Loucy (cell line): ENCODE measurements at regions not wholly inside any gene's neighbourhood (a gene's known extent, or its start where the extent isn't known, plus 50 kb on each side); places are given as distances from the start of the nearest gene placed in this dataset.

ENCODE experiments used
- H2AFZ ChIP-seq: fragments of 200-600 bp; sonication (generic); 2 replicates; pipeline ENCODE4 v1.6.0; 2016; ENCODE audit warnings: antibody characterized with exemption, mild to moderate bottlenecking, low read length, moderate library complexity
- H3F3A ChIP-seq: fragments of 200-600 bp; 2 replicates; pipeline ENCODE4 v1.6.0; 2016; ENCODE audit warnings: antibody characterized with exemption, low read depth, mild to moderate bottlenecking
- H3K27me3 ChIP-seq: fragments of 200-600 bp; sonication (generic); 2 replicates; pipeline ENCODE4 v1.6.1; 2014; ENCODE audit warnings: low read length, mild to moderate bottlenecking; ENCODE audit not compliant: insufficient read depth, poor library complexity, severe bottlenecking
- H3K36me3 ChIP-seq: fragments of 200-600 bp; sonication (generic); 2 replicates; pipeline ENCODE4 v1.6.1; 2016; ENCODE audit warnings: low read length; ENCODE audit not compliant: insufficient read depth
- H3K4me1 ChIP-seq: fragments of 200-600 bp; sonication (generic); 2 replicates; pipeline ENCODE4 v1.5.1; 2014; ENCODE audit warnings: low read length, mild to moderate bottlenecking; ENCODE audit not compliant: insufficient read depth, poor library complexity, severe bottlenecking
- H3K4me2 ChIP-seq: fragments of 200-600 bp; sonication (generic); 2 replicates; pipeline ENCODE4 v1.6.0; 2014; ENCODE audit warnings: antibody characterized with exemption, low read length, low read depth, mild to moderate bottlenecking; ENCODE audit not compliant: poor library complexity, severe bottlenecking
- H3K4me3 ChIP-seq: fragments of 200-600 bp; sonication (generic); 2 replicates; pipeline ENCODE4 v1.5.1; 2014; ENCODE audit warnings: low read length, mild to moderate bottlenecking, mixed read lengths; ENCODE audit not compliant: poor library complexity, severe bottlenecking
- H3K79me2 ChIP-seq: fragments of 200-600 bp; sonication (generic); 2 replicates; pipeline ENCODE4 v1.6.1; 2014; ENCODE audit warnings: low read length; ENCODE audit not compliant: insufficient read depth
- H3K9ac ChIP-seq: fragments of 200-600 bp; sonication (generic); 2 replicates; pipeline ENCODE4 v1.6.0; 2014; ENCODE audit warnings: mild to moderate bottlenecking, low read depth, low read length, moderate library complexity; ENCODE audit not compliant: poor library complexity, severe bottlenecking
- H3K9me2 ChIP-seq: fragments of 200-600 bp; sonication (generic); replicated peaks from 2 replicates; pipeline ENCODE4 v1.6.1; 2016; ENCODE audit warnings: low read depth, low read length, mixed read lengths
- H3K9me3 ChIP-seq: fragments of 200-600 bp; sonication (generic); 2 replicates; pipeline ENCODE4 v1.6.1; 2014; ENCODE audit warnings: mild to moderate bottlenecking, antibody characterized with exemption, low read length, low read depth; ENCODE audit not compliant: insufficient read depth
- H4K20me1 ChIP-seq: fragments of 200-600 bp; sonication (generic); 2 replicates; pipeline ENCODE4 v1.6.0; 2014; ENCODE audit warnings: antibody characterized with exemption, low read length, mild to moderate bottlenecking; ENCODE audit not compliant: insufficient read depth, poor library complexity, severe bottlenecking
- EZH2phosphoT487 ChIP-seq: fragments of 200-600 bp; IDR thresholded peaks from 2 replicates; pipeline ENCODE4 v1.6.1; 2018; ENCODE audit warnings: antibody characterized with exemption, mild to moderate bottlenecking, moderate library complexity, borderline replicate concordance
- TF ChIP-seq, protein P1 (sequence below): fragments of 200-600 bp; sonication (generic); conservative IDR thresholded peaks from 2 replicates; pipeline ENCODE4 v1.5.1; 2014; ENCODE audit warnings: mild to moderate bottlenecking, antibody characterized with exemption, low read length

DNA sequence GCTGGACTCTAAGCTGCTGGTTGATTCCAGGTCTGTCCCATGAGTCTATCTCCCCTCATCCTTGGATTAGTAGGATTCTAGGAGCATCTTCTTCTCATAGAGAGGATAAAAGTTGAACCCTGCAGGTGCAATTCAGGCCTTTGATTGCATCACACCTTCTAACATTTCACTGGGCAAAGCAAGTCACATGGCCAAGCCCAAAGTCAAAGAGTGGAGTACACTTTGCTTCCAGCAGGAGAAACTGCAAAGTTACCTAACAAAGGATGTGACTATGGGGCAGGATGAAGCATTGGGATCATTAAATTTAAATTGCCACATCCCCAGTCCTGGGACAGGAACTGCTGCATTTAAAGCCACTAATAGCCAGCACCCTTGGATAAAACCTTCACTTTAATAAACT, 51.0 kb upstream of the EGFLAM start:
- no peak overlapping the region for H3K4me2 ChIP-seq
- no peaks in the 10 kb centered on the region for H3K4me1 ChIP-seq
- H3K36me3 ChIP-seq = no peaks in the 10 kb centered on the region
- no peaks in the 10 kb centered on the region for H4K20me1 ChIP-seq
- no peaks in the 10 kb centered on the region for H3K9me2 ChIP-seq
- H3K9me3 ChIP-seq = no peaks in the 10 kb centered on the region
- no peaks in the 10 kb centered on the region for H3F3A ChIP-seq
- TF ChIP-seq EZH2phosphoT487 = no peak
- TF ChIP-seq, protein P1, sequence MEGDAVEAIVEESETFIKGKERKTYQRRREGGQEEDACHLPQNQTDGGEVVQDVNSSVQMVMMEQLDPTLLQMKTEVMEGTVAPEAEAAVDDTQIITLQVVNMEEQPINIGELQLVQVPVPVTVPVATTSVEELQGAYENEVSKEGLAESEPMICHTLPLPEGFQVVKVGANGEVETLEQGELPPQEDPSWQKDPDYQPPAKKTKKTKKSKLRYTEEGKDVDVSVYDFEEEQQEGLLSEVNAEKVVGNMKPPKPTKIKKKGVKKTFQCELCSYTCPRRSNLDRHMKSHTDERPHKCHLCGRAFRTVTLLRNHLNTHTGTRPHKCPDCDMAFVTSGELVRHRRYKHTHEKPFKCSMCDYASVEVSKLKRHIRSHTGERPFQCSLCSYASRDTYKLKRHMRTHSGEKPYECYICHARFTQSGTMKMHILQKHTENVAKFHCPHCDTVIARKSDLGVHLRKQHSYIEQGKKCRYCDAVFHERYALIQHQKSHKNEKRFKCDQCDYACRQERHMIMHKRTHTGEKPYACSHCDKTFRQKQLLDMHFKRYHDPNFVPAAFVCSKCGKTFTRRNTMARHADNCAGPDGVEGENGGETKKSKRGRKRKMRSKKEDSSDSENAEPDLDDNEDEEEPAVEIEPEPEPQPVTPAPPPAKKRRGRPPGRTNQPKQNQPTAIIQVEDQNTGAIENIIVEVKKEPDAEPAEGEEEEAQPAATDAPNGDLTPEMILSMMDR = no peak
- H3K4me3 ChIP-seq = no peak overlapping the region
- H3K27me3 ChIP-seq = no peaks in the 10 kb centered on the region
- H3K9ac ChIP-seq = no peak overlapping the region
- H3K79me2 ChIP-seq = no peaks in the 10 kb centered on the region
- H2AFZ ChIP-seq = no peak overlapping the region

DNA sequence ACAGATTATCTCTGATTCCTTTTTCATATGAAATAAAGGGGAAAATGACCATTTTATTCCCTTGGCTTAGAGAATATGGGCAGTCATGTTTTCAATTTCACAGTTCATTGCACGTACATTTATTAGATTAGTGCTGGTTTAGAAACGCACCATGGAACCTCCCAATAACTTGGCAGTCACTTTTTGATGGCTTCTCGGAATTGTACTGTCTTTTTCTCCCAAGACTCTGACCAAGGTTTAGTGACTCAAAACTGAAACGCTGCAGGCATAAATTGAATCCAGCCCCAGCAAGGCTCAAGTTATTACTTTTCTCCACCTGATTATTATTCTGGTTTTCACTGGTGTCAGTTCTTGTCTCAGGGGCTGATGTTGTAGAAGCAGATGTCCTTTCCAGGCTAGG, 55.6 kb upstream of the EGFLAM start:
- Histone ChIP-seq H3K27me3 (no peaks in the 10 kb centered on the region), H3K4me2 (no peak overlapping the region), H3K9me2 (no peaks in the 10 kb centered on the region), H3K79me2 (no peaks in the 10 kb centered on the region), H3F3A (no peaks in the 10 kb centered on the region), H3K9me3 (no peaks in the 10 kb centered on the region), H2AFZ (no peak overlapping the region), H4K20me1 (no peaks in the 10 kb centered on the region), H3K36me3 (no peaks in the 10 kb centered on the region), H3K4me1 (no peaks in the 10 kb centered on the region), H3K4me3 (no peak overlapping the region), H3K9ac (no peak overlapping the region)
- TF ChIP-seq, protein P1 = no peak

DNA sequence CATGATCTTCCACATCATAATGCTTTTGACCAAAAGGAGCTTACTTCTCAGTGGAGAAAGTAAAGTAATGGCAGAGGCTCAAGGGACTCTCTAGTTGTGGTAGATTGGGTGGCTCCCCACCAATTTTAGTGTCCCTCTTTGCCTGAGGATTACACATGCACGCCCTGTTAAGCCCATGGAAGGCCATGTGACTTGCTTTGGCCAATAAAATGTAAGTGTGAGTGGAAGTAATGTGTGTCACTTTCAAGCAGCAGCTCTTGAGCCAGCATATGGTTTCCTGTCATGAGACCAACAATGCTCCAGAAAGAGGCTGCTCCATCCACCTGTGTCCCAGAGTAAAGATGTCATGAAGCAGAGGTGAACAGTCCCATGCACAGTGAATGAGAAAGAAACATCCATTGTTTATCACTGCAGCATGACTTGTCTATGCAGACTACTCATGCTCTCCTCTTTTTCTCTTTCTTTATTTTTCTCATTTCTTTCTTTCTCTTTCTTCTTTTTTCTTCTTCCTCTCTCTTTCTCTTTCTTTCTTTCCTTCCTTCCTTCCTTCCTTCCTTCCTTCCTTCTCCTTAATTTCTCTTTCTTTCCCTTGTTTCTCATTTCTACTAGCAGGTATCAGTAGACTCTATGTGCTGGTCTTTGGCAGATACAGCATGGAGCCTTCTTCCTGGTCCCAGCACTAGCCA, 57.3 kb upstream of the EGFLAM start:
- H3K79me2 ChIP-seq = no peaks in the 10 kb centered on the region
- H3K9me2 ChIP-seq = no peaks in the 10 kb centered on the region
- H3K27me3 ChIP-seq = no peaks in the 10 kb centered on the region
- no peaks in the 10 kb centered on the region for H4K20me1 ChIP-seq
- H3F3A ChIP-seq = no peaks in the 10 kb centered on the region
- H3K9ac ChIP-seq = no peak overlapping the region
- TF ChIP-seq, protein P1 = no peak
- TF ChIP-seq EZH2phosphoT487 = no peak
- H3K4me2 ChIP-seq = no peak overlapping the region
- no peak overlapping the region for H2AFZ ChIP-seq
- no peak overlapping the region for H3K4me3 ChIP-seq
- H3K36me3 ChIP-seq = no peaks in the 10 kb centered on the region
- H3K9me3 ChIP-seq = no peaks in the 10 kb centered on the region
- H3K4me1 ChIP-seq = no peaks in the 10 kb centered on the region
